Upper lobe of right lung (tissue), 1 donor: ENCODE measurements at regions not wholly inside any gene's neighbourhood (a gene's known extent, or its start where the extent isn't known, plus 50 kb on each side); places are given as distances from the start of the nearest gene placed in this dataset.

Experiments
- ATAC-seq: fragments of 200-7000 bp; cut with Tn5 transposase; one replicate; pipeline ENCODE4 v1.9.1; 2020; ENCODE audit warnings: mild to moderate bottlenecking, moderate library complexity
- DNase-seq: peaks from one replicate; pipeline ENCODE4 v3.0.0-alpha.2; 2020
- H3K27ac ChIP-seq: fragments of 200-600 bp; one replicate; pipeline ENCODE4 v1.8.0; 2022
- H3K27me3 ChIP-seq: fragments of 200-600 bp; one replicate; pipeline ENCODE4 v1.8.0; 2022; ENCODE audit warnings: mild to moderate bottlenecking
- H3K36me3 ChIP-seq: fragments of 200-600 bp; one replicate; pipeline ENCODE4 v1.8.0; 2022
- H3K4me1 ChIP-seq: fragments of 200-600 bp; one replicate; pipeline ENCODE4 v1.8.0; 2022
- H3K4me3 ChIP-seq: fragments of 200-600 bp; one replicate; pipeline ENCODE4 v1.8.0; 2022; ENCODE audit warnings: mild to moderate bottlenecking
- H3K9me3 ChIP-seq: fragments of 200-600 bp; one replicate; pipeline ENCODE4 v1.8.0; 2022
- intact Hi-C: fragments of 100-400 bp; cut with DNase I; formaldehyde crosslinking; loops from one replicate; pipeline ENCODE4 v1.11.0; 2022
- TF ChIP-seq, protein P1 (sequence below): fragments of 200-600 bp; IDR thresholded peaks from one replicate; pipeline ENCODE4 v1.8.0; 2022; ENCODE audit warnings: antibody characterized with exemption
- donor health status: DM: no; HTN: yes; CAD: no; lungs with severe emphysema.

DNA sequence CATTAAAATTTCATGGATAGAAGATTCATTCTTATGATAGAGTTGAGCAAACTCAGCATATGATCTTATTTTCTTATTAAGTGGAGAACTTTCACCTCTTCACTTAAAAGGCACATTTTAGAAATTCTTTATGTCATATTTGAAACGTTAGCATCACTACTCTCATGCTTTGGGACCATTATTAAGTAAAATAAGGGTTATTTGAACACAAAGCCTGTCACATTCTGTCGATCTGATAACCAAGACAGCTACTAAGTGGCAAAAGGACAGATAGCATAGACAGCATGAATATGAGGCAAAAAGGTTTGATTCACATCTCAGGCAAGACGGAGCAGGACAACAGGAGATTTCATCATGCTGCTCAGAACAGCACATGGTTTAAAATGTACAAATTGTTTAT is 247.6 kb upstream of the ANO3 start:
- DNase-seq (no peak), ATAC-seq (no peak)
- Histone ChIP-seq H3K9me3 (no peaks in the 10 kb centered on the region), H3K36me3 (no peaks in the 10 kb centered on the region), H3K27me3 (no peaks in the 10 kb centered on the region), H3K4me1 (no peaks in the 10 kb centered on the region), H3K4me3 (no peak overlapping the region), H3K27ac (no peak overlapping the region)
- TF ChIP-seq, protein P1, sequence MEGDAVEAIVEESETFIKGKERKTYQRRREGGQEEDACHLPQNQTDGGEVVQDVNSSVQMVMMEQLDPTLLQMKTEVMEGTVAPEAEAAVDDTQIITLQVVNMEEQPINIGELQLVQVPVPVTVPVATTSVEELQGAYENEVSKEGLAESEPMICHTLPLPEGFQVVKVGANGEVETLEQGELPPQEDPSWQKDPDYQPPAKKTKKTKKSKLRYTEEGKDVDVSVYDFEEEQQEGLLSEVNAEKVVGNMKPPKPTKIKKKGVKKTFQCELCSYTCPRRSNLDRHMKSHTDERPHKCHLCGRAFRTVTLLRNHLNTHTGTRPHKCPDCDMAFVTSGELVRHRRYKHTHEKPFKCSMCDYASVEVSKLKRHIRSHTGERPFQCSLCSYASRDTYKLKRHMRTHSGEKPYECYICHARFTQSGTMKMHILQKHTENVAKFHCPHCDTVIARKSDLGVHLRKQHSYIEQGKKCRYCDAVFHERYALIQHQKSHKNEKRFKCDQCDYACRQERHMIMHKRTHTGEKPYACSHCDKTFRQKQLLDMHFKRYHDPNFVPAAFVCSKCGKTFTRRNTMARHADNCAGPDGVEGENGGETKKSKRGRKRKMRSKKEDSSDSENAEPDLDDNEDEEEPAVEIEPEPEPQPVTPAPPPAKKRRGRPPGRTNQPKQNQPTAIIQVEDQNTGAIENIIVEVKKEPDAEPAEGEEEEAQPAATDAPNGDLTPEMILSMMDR, result no peak
- intact Hi-C loops, result no loop called here

DNA sequence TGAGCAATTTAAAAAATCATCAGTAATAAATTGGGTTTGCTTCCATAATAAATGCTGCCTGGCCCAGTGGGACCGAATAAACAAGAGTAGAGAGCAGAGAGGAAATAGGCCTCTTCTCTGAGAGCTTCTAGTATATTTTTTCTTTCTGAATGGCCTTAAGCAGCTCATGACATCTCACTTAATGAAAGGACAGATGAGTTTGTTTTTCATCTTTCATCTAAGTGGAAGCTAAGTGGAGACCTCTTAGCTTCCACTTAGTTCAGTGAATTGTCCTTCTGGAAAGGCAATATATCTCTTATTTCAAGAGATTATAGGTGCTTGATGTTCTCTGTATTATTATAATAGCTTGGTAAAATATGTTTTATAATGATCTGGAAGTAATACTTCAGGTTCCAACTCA is 245.9 kb upstream of the ANO3 start:
- ATAC-seq (no peak), DNase-seq (no peak)
- Histone ChIP-seq H3K36me3 (no peaks in the 10 kb centered on the region), H3K27ac (no peak overlapping the region), H3K9me3 (no peaks in the 10 kb centered on the region), H3K27me3 (no peaks in the 10 kb centered on the region), H3K4me3 (no peak overlapping the region), H3K4me1 (no peaks in the 10 kb centered on the region)
- TF ChIP-seq, protein P1, result no peak
- intact Hi-C loops, result no loop called here

DNA sequence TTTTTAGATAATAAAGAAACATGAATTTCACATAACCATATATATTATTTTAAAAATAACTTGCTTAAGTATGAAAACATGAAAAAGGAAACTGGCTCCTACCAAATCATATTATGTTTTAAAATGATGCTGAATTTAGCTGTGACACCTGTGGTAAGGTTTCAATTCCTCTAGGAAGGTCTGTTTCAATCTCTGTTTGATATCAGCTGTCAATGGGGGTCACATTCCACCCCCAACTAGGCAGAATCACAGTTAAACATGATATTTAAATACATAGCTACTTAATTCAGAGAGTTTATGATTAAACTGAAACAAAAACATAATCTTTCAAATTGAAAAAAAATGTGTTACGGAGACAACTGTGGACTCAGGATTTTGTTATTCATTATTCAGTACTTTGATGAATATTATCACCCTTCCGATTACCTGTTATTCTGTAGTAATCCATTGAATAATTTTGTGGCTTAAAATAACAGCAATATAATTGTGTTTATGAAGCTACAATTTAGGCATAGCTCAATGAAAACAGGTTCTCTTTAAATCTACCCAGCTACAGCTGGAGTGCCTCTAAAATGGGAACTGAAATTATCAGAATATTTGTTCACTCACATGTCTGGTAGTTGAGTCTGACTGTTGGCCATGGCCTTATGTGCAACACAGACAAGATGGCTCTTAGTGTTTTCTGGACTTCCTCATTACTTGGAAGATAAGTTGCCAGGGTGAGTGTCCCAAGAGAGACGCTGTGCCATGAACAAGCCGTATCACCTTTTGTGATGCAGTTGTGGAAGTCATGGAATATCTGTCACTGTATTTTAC is 244.6 kb upstream of the ANO3 start:
- intact Hi-C loops, result no loop called here
- Histone ChIP-seq H3K36me3 (no peaks in the 10 kb centered on the region), H3K27me3 (no peaks in the 10 kb centered on the region), H3K9me3 (no peaks in the 10 kb centered on the region), H3K4me3 (no peak overlapping the region), H3K4me1 (no peaks in the 10 kb centered on the region), H3K27ac (no peak overlapping the region)
- DNase-seq (no peak), ATAC-seq (no peak)
- TF ChIP-seq, protein P1, result no peak

DNA sequence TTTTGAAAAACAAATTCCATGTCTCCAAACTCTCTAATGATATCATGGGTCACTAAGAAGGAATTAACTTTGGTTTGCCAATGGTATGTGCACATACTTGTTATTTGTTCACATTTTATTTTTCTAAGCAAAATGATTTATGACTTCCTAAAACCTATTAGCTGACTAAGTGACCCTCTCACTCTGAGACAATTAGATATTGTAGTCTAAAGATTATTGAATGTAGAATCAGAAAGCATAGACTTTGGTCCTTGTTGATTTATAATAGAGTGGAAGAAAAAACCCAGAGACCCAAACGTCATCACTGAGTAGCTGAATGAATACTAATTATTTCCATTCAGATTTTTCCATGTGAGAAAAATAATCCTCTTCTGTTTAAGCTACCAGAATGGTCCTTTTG is 243.5 kb upstream of the ANO3 start:
- H3K36me3 ChIP-seq, result no peaks in the 10 kb centered on the region
- H3K9me3 ChIP-seq, result no peaks in the 10 kb centered on the region
- intact Hi-C loops, result no loop called here
- H3K27me3 ChIP-seq, result no peaks in the 10 kb centered on the region
- H3K4me1 ChIP-seq, result no peaks in the 10 kb centered on the region
- DNase-seq, result no peak
- ATAC-seq, result no peak
- H3K27ac ChIP-seq, result no peak overlapping the region
- TF ChIP-seq, protein P1, result no peak
- H3K4me3 ChIP-seq, result no peak overlapping the region

DNA sequence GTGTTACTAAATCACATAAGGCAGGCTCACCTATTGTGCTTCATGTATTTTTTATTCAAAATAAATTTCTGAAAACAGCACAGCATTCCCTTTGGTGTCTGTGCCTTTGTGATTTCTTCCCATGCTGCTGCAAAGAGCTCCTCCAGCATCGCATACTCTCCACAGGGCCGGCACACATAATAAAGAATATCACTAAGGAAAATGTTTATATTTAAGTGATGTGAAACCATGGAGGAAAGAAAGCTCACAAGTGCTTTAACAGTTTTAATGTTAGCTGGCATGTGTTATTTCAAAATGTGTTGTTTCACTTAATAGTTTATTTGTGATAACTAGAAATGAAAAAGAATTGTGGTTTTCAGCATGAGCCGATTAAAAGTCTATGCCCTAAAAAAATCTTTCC is 241.3 kb upstream of the ANO3 start:
- H3K4me3 ChIP-seq, result no peak overlapping the region
- no peak for ATAC-seq
- no peaks in the 10 kb centered on the region for H3K27me3 ChIP-seq
- no peak for DNase-seq
- intact Hi-C loops, result no loop called here
- H3K27ac ChIP-seq, result no peak overlapping the region
- H3K9me3 ChIP-seq, result no peaks in the 10 kb centered on the region
- H3K36me3 ChIP-seq, result no peaks in the 10 kb centered on the region
- H3K4me1 ChIP-seq, result no peaks in the 10 kb centered on the region
- TF ChIP-seq, protein P1, result no peak
